Left lung (tissue), 4 donors: ENCODE measurements at regions not wholly inside any gene's neighbourhood (a gene's known extent, or its start where the extent isn't known, plus 50 kb on each side); places are given as distances from the start of the nearest gene placed in this dataset.
"Not testable (repeated sequence)": the region's sequence is repeated elsewhere in the genome, so short reads cannot be mapped to it uniquely, and the experiment has no call there.

Experiments
- ATAC-seq: fragments of 200-7000 bp; cut with Tn5 transposase; one replicate; pipeline ENCODE4 v1.9.1; 2020; ENCODE audit warnings: moderate library complexity
- DNase-seq, 4 donors: peaks; one replicate each; pipeline ENCODE4 v3.0.0-alpha.2; 2013 to 2020
- H3K27ac ChIP-seq, 2 donors: fragments of 200-600 bp; sonication (generic) in 1 of 2; one replicate each; pipeline versions ENCODE4 v1.5.0 to v1.8.0; 2020 to 2021
- H3K27me3 ChIP-seq, 2 donors: fragments of 200-600 bp; sonication (generic) in 1 of 2; one replicate each; pipeline versions ENCODE4 v1.5.0 to v1.8.0; 2020 to 2021
- H3K36me3 ChIP-seq, 2 donors: fragments of 200-600 bp; sonication (generic) in 1 of 2; one replicate each; pipeline versions ENCODE4 v1.5.0 to v1.8.0; 2020 to 2021
- H3K4me1 ChIP-seq, 2 donors: fragments of 200-600 bp; one replicate each; pipeline ENCODE4 v1.8.0; 2021
- H3K4me3 ChIP-seq, 2 donors: fragments of 200-600 bp; sonication (generic) in 1 of 2; one replicate each; pipeline versions ENCODE4 v1.5.0 to v1.8.0; 2020 to 2021; ENCODE audit warnings: mild to moderate bottlenecking in 1 of 2
- H3K9me3 ChIP-seq, 2 donors: fragments of 200-600 bp; sonication (generic) in 1 of 2; one replicate each; pipeline versions ENCODE4 v1.5.0 to v1.8.0; 2020 to 2021
- CTCF ChIP-seq, 2 donors: fragments of 200-600 bp; sonication (generic) in 1 of 2; IDR thresholded peaks; one replicate each; pipeline versions ENCODE4 v1.5.0 to v1.8.0; 2021; ENCODE audit warnings: antibody characterized with exemption in 2 of 2
- intact Hi-C, 2 donors: fragments of 100-400 bp; cut with DNase I; formaldehyde crosslinking; loops; one replicate each; pipeline versions ENCODE4 v1.11.2 to v1.14.2; 2022
- donor health status: DM: no; HTN: yes; CAD: no.
- donor health status: DM: no; HTN: no; CAD: no.

GRCh38 chr4:73671348-73671747 lies 51.1 kb upstream of the RASSF6 start:
- H3K4me1 ChIP-seq, DNase-seq, H3K4me3 ChIP-seq, H3K9me3 ChIP-seq, H3K27me3 ChIP-seq, intact Hi-C loops, H3K27ac ChIP-seq, H3K36me3 ChIP-seq, ATAC-seq: not testable (repeated sequence)

- no peak for DNase-seq
- H3K27me3 ChIP-seq = no peaks in the 10 kb centered on the region
- no peak for ATAC-seq
- no peaks in the 10 kb centered on the region for H3K9me3 ChIP-seq
- peaks cover 4 to 9% of the 10 kb centered on the region in 2 donors for H3K4me1 ChIP-seq
- intact Hi-C loops = no loop called here
- H3K27ac ChIP-seq = no peak overlapping the region
- no peak for TF ChIP-seq CTCF (IDR thresholded peaks at IDR 0.05)
- H3K4me3 ChIP-seq = no peak overlapping the region
- H3K36me3 ChIP-seq = no peaks in the 10 kb centered on the region
Measured at GRCh38 chr4:73673286-73673685, 53.0 kb upstream of the RASSF6 start.

- no peak for TF ChIP-seq CTCF (IDR thresholded peaks at IDR 0.05)
- H3K27ac ChIP-seq = no peak overlapping the region
- no peaks in the 10 kb centered on the region for H3K27me3 ChIP-seq
- H3K4me3 ChIP-seq = no peak overlapping the region
- H3K9me3 ChIP-seq = no peaks in the 10 kb centered on the region
- no peaks in the 10 kb centered on the region for H3K36me3 ChIP-seq
- DNase-seq (no peak), ATAC-seq (no peak)
- intact Hi-C loops = no loop called here
- H3K4me1 ChIP-seq = peaks cover under 1 to 9% of the 10 kb centered on the region in 2 donors
Measured at GRCh38 chr4:73674451-73674919, 54.2 kb upstream of the RASSF6 start.

GRCh38 chr4:73675623-73676022 lies 55.4 kb upstream of the RASSF6 start:
- no peak for ATAC-seq
- peaks cover 0 to 9% of the 10 kb centered on the region in 2 donors for H3K4me1 ChIP-seq
- H3K27ac ChIP-seq = no peak overlapping the region
- no peak overlapping the region for H3K4me3 ChIP-seq
- no peaks in the 10 kb centered on the region for H3K9me3 ChIP-seq
- no peaks in the 10 kb centered on the region for H3K27me3 ChIP-seq
- DNase-seq = no peak
- intact Hi-C loops = no loop called here
- TF ChIP-seq CTCF (IDR thresholded peaks at IDR 0.05) = no peak
- no peaks in the 10 kb centered on the region for H3K36me3 ChIP-seq

- no peaks in the 10 kb centered on the region for H3K9me3 ChIP-seq
- H3K36me3 ChIP-seq = no peaks in the 10 kb centered on the region
- no peak overlapping the region for H3K4me3 ChIP-seq
- H3K4me1 ChIP-seq = peaks cover 0 to 9% of the 10 kb centered on the region in 2 donors
- no peak overlapping the region for H3K27ac ChIP-seq
- no peak for TF ChIP-seq CTCF (IDR thresholded peaks at IDR 0.05)
- ATAC-seq (no peak), DNase-seq (no peak)
- intact Hi-C loops = no loop called here
- H3K27me3 ChIP-seq = no peaks in the 10 kb centered on the region
Measured at GRCh38 chr4:73676136-73676535, 55.9 kb upstream of the RASSF6 start.

- DNase-seq (peak in 2 of 4 donors; percentile 51 to 73), ATAC-seq (peak; percentile 35)
- intact Hi-C loops = no loop called here
- TF ChIP-seq CTCF (IDR thresholded peaks at IDR 0.05) = no peak
- Histone ChIP-seq H3K9me3 (no peaks in the 10 kb centered on the region), H3K36me3 (no peaks in the 10 kb centered on the region), H3K4me3 (no peak overlapping the region), H3K4me1 (peaks cover 0 to 9% of the 10 kb centered on the region in 2 donors), H3K27me3 (no peaks in the 10 kb centered on the region), H3K27ac (no peak overlapping the region)
Measured at GRCh38 chr4:73676861-73677323, 56.7 kb upstream of the RASSF6 start.
